HepG2 (cell line): ENCODE measurements at regions not wholly inside any gene's neighbourhood (a gene's known extent, or its start where the extent isn't known, plus 50 kb on each side); places are given as distances from the start of the nearest gene placed in this dataset.
"Not testable (repeated sequence)": the region's sequence is repeated elsewhere in the genome, so short reads cannot be mapped to it uniquely, and the experiment has no call there.

Experiments used
- ATAC-seq: fragments of 200-7000 bp; cut with Tn5 transposase; 3 replicates; pipeline ENCODE4 v1.9.1; 2020; ENCODE audit warnings: mild to moderate bottlenecking, moderate library complexity
- BruUV-seq: library from RNA; stranded (reverse); fragments of 400-500 nt; replicated peaks from 2 replicates; lab custom pipeline; 2021; lab: Mats Ljungman, UMichigan
- CTCF ChIA-PET: fragments of 300-600 bp; formaldehyde crosslinking; extraction: SDS; loops from one replicate; lab custom pipeline; 2021; ENCODE audit warnings: low total read pairs, inconsistent platforms, low intra/inter-chr PET ratio; lab: Yijun Ruan, JAX
- POLR2A ChIA-PET: fragments of 350-600 bp; sonication (Branson Sonifier 250); formaldehyde crosslinking; loops from one replicate; lab custom pipeline; 2020; ENCODE audit warnings: antibody characterized with exemption, inconsistent platforms; lab: Yijun Ruan, JAX
- DNase-seq: peaks from one replicate; pipeline ENCODE4 v3.0.0-alpha.2; 2015; ENCODE audit warnings: low spot score
- FAIRE-seq: peaks from 3 replicates; lab custom pipeline; 2011; peaks lifted over from hg19 to GRCh38; lab: Jason Lieb, UNC
- H2AFZ ChIP-seq: one replicate; pipeline ENCODE4 v1.6.1; 2011; ENCODE audit warnings: low read length, inconsistent platforms
- H3K27ac ChIP-seq: fragments of 300-600 bp; 3 replicates; pipeline ENCODE4 v1.8.0; 2011; ENCODE audit warnings: mixed run types, mild to moderate bottlenecking, mixed read lengths, low read length, inconsistent platforms; ENCODE audit not compliant: insufficient read depth; ENCODE audit errors: extremely low read length
- H3K27me3 ChIP-seq, 2 experiments: fragments of 200-600 bp in 1 of 2; 2 replicates in 1 of 2; 3 replicates in 1 of 2; pipeline versions ENCODE4 v1.6.0 to v1.8.0; 2011; ENCODE audit warnings: low read length in 2 of 2, mild to moderate bottlenecking in 2 of 2, moderate library complexity in 2 of 2, inconsistent platforms in 1 of 2; ENCODE audit not compliant: insufficient read depth in 2 of 2, control insufficient read depth in 1 of 2
- H3K36me3 ChIP-seq, 2 experiments: fragments of 200-600 bp in 1 of 2; replicated peaks in 1 of 2; 2 replicates in 1 of 2; 3 replicates in 1 of 2; pipeline versions ENCODE4 v1.5.1 to v1.8.0; 2011; ENCODE audit warnings: low read length in 2 of 2, inconsistent platforms in 1 of 2; ENCODE audit not compliant: insufficient read depth in 2 of 2, control insufficient read depth in 1 of 2
- H3K4me1 ChIP-seq: 2 replicates; pipeline ENCODE4 v1.5.1; 2012; ENCODE audit warnings: low read length, inconsistent platforms; ENCODE audit not compliant: insufficient read depth
- H3K4me2 ChIP-seq: 2 replicates; pipeline ENCODE4 v1.6.0; 2011; ENCODE audit warnings: low read depth, low read length, inconsistent platforms
- H3K4me3 ChIP-seq, 3 experiments: fragments of 200-600 bp in 1 of 3; sonication (generic), shearing (Covaris generic) in 1 of 3; replicated peaks in 1 of 3; 2 replicates each; pipeline ENCODE4 v1.5.1; 2011 to 2016; ENCODE audit warnings: low read length in 3 of 3, inconsistent platforms in 2 of 3, low read depth in 2 of 3, mild to moderate bottlenecking in 2 of 3, control low read depth in 1 of 3, mixed read lengths in 1 of 3; ENCODE audit not compliant: insufficient read depth in 1 of 3
- H3K79me2 ChIP-seq: one replicate; pipeline ENCODE4 v1.6.1; 2011; ENCODE audit warnings: low read length, inconsistent platforms; ENCODE audit not compliant: insufficient read depth
- H3K9ac ChIP-seq: 2 replicates; pipeline ENCODE4 v1.6.0; 2011; ENCODE audit warnings: mild to moderate bottlenecking, low read depth, low read length, inconsistent platforms; ENCODE audit not compliant: insufficient read depth
- H3K9me3 ChIP-seq: 2 replicates; pipeline ENCODE4 v1.5.1; 2012; ENCODE audit warnings: mild to moderate bottlenecking, low read length
- H4K20me1 ChIP-seq: 2 replicates; pipeline ENCODE4 v1.6.0; 2011; ENCODE audit warnings: inconsistent platforms, mild to moderate bottlenecking, low read length, moderate library complexity; ENCODE audit not compliant: insufficient read depth
- ARID5B ChIP-seq: IDR thresholded peaks from 2 replicates; pipeline ENCODE4 v1.4.0; 2020; ENCODE audit warnings: mild to moderate bottlenecking, missing genetic modification reagents
- ELF3 ChIP-seq: IDR thresholded peaks from 2 replicates; pipeline ENCODE4 v1.6.1; 2016; ENCODE audit warnings: missing genetic modification reagents, missing compliant biosample characterization
- FOXA3 ChIP-seq: IDR thresholded peaks from 2 replicates; pipeline ENCODE4 v1.6.1; 2016; ENCODE audit warnings: missing genetic modification reagents, missing compliant biosample characterization
- HNF4A ChIP-seq: sonication (generic); formaldehyde crosslinking; IDR thresholded peaks from 2 replicates; pipeline ENCODE4 v1.4.0; 2020; ENCODE audit warnings: missing genetic modification reagents
- HNF4G ChIP-seq, 2 experiments: sonication (generic) in 1 of 2; formaldehyde crosslinking in 1 of 2; IDR thresholded peaks; 2 replicates each; pipeline versions ENCODE4 v1.4.0 to v1.6.1; 2011 to 2020; ENCODE audit warnings: borderline replicate concordance in 2 of 2, low read depth in 2 of 2, mild to moderate bottlenecking in 2 of 2, low read length in 1 of 2, missing genetic modification reagents in 1 of 2, moderate library complexity in 1 of 2
- LCORL ChIP-seq, 2 experiments: fragments of 450-650 bp in 1 of 2; sonication (generic) in 1 of 2; formaldehyde crosslinking in 1 of 2; IDR thresholded peaks; 2 replicates each; pipeline versions ENCODE4 v1.5.0 to v1.6.1; 2017 to 2020; ENCODE audit warnings: antibody characterized with exemption in 1 of 2, missing genetic modification reagents in 1 of 2
- PAXIP1 ChIP-seq: sonication (generic); formaldehyde crosslinking; conservative IDR thresholded peaks from 2 replicates; pipeline ENCODE4 v1.4.0; 2020; ENCODE audit warnings: mild to moderate bottlenecking, missing genetic modification reagents, moderate library complexity
- RARA ChIP-seq: IDR thresholded peaks from 2 replicates; pipeline ENCODE4 v1.6.1; 2016; ENCODE audit warnings: missing genetic modification reagents, missing compliant biosample characterization
- SAP130 ChIP-seq: IDR thresholded peaks from 2 replicates; pipeline ENCODE4 v1.6.1; 2016; ENCODE audit warnings: low read depth
- SOX13 ChIP-seq, 3 experiments: fragments of 450-650 bp in 1 of 3; sonication (generic) in 1 of 3; formaldehyde crosslinking in 1 of 3; IDR thresholded peaks in 2 of 3; conservative IDR thresholded peaks in 1 of 3; 2 replicates each; pipeline versions ENCODE4 v1.5.0 to v1.6.1; 2016 to 2020; ENCODE audit warnings: antibody characterized with exemption in 1 of 3, mild to moderate bottlenecking in 1 of 3, missing compliant biosample characterization in 1 of 3, missing genetic modification reagents in 1 of 3, moderate library complexity in 1 of 3
- SOX5 ChIP-seq: IDR thresholded peaks from 2 replicates; pipeline ENCODE4 v1.6.1; 2016; ENCODE audit warnings: borderline replicate concordance
- SOX6 ChIP-seq, 2 experiments: fragments of 450-650 bp in 1 of 2; sonication (generic) in 1 of 2; formaldehyde crosslinking in 1 of 2; IDR thresholded peaks; 2 replicates each; pipeline versions ENCODE4 v1.4.0 to v1.6.1; 2017 to 2020; ENCODE audit warnings: antibody characterized with exemption in 1 of 2, mild to moderate bottlenecking in 1 of 2, missing genetic modification reagents in 1 of 2
- WGBS: methylation state at CpG from one replicate; pipeline ENCODE4 v1.1.6; 2017; ENCODE audit warnings: low lambda C conversion rate; 5-methylcytosine and 5-hydroxymethylcytosine counted together
- in situ Hi-C: cut with HindIII; loops from 2 replicates; pipeline ENCODE4 v1.10.0; 2017; ENCODE audit warnings: low pct_unique_long_range_greater_than_20kb; ENCODE audit not compliant: extremely low pct_ligation_motif_present
- intact Hi-C: fragments of 100-400 bp; cut with micrococcal nuclease; formaldehyde crosslinking; loops from one replicate; pipeline ENCODE4 v1.10.0; 2022; ENCODE audit not compliant: unreplicated experiment
- TF ChIP-seq, protein P1 (sequence below): IDR thresholded peaks from 2 replicates; pipeline ENCODE4 v1.6.1; 2016; ENCODE audit warnings: mild to moderate bottlenecking

DNA sequence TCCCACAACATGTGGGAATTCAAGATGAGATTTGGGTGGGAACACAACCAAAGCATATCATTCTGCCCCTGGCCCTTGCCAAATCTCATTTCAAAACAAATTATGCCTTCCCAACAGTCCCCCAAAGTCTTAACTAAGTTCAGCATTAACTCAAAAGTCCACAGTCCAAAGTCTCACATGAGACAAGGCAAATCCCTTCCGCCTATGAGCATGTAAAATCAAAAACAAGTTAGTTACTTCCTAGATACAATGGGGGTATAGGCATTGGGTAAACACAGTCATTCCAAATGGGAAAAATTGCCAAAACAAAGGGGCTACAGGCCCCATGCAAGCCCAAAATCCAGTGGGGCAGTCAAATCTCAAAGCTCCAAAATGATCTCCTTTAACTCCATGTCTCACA lies 93.1 kb downstream of the UNC93B1 start:
- ATAC-seq; H3K9ac ChIP-seq; BruUV-seq; H3K4me1 ChIP-seq; H2AFZ ChIP-seq; DNase-seq; FAIRE-seq; H3K27me3 ChIP-seq; in situ Hi-C loops; H3K79me2 ChIP-seq; H3K27ac ChIP-seq; POLR2A ChIA-PET; H4K20me1 ChIP-seq; intact Hi-C loops; H3K36me3 ChIP-seq; H3K9me3 ChIP-seq; CTCF ChIA-PET; TF ChIP-seq HNF4G (IDR thresholded peaks at IDR 0.05; ENCODE audit: borderline replicate concordance, low read depth, low read length); SOX6 (IDR thresholded peaks at IDR 0.05); SOX13 (IDR thresholded peaks at IDR 0.05); LCORL (IDR thresholded peaks at IDR 0.05): not testable (repeated sequence)
- Histone ChIP-seq H3K4me2 (peak overlapping the region; percentile 51; the same call in 1 of the 2 replicates), H3K4me3 (peak overlapping the region in 1 of 3 experiments; percentile 10; a peak in 2 of 6 replicates)
- WGBS: 0% methylated on average over 1 of the region's 1 CpG
- TF ChIP-seq SOX5 (CRISPR knock-in tag) (peak; percentile 32; the same call in 1 of the 2 replicates), FOXA3 (CRISPR knock-in tag) (0 out of 2 replicates have a peak, but pooled peaks have one; percentile 8), HNF4A (CRISPR knock-in tag) (peak; percentile 72), HNF4G (CRISPR knock-in tag; IDR thresholded peaks at IDR 0.05; ENCODE audit: borderline replicate concordance, low read depth) (0 out of 2 replicates have a peak, but pooled peaks have one; percentile 15), ARID5B (CRISPR knock-in tag) (peak; percentile 35), SAP130 (CRISPR knock-in tag) (peak; percentile 17; the same call in 1 of the 2 replicates), ELF3 (peak; percentile 39), SOX6 (CRISPR knock-in tag; IDR thresholded peaks at IDR 0.05) (peak; percentile 38; the same call in 1 of the 2 replicates), SOX13 (CRISPR knock-in tag; conservative IDR thresholded peaks at IDR 0.05 in 1 of 2, IDR thresholded peaks at IDR 0.05 in 1 of 2) (peak in 1 of 2 experiments; percentile 37; a peak in 1 of 4 replicates), PAXIP1 (CRISPR knock-in tag) (peak; percentile 73), LCORL (CRISPR knock-in tag; IDR thresholded peaks at IDR 0.05) (peak; percentile 72; the same call in 1 of the 2 replicates), RARA (CRISPR knock-in tag) (0 out of 2 replicates have a peak, but pooled peaks have one; percentile 6)
- TF ChIP-seq, protein P1, sequence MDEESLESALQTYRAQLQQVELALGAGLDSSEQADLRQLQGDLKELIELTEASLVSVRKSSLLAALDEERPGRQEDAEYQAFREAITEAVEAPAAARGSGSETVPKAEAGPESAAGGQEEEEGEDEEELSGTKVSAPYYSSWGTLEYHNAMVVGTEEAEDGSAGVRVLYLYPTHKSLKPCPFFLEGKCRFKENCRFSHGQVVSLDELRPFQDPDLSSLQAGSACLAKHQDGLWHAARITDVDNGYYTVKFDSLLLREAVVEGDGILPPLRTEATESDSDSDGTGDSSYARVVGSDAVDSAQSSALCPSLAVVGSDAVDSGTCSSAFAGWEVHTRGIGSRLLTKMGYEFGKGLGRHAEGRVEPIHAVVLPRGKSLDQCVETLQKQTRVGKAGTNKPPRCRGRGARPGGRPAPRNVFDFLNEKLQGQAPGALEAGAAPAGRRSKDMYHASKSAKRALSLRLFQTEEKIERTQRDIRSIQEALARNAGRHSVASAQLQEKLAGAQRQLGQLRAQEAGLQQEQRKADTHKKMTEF: 0 out of 2 replicates have a peak, but pooled peaks have one; percentile 17
